IMR-90 (cell line): ENCODE measurements at regions not wholly inside any gene's neighbourhood (a gene's known extent, or its start where the extent isn't known, plus 50 kb on each side); places are given as distances from the start of the nearest gene placed in this dataset.

Experiments
- ATAC-seq: fragments of 200-7000 bp; cut with Tn5 transposase; 2 replicates; pipeline ENCODE4 v1.9.1; 2020; ENCODE audit warnings: low read depth, mild to moderate bottlenecking, moderate library complexity
- BruUV-seq: library from RNA; stranded (reverse); fragments of 400-500 nt; replicated peaks from 2 replicates; lab custom pipeline; 2021; lab: Mats Ljungman, UMichigan
- CTCF ChIA-PET: fragments of 300-600 bp; formaldehyde crosslinking; extraction: SDS; loops from one replicate; lab custom pipeline; 2021; ENCODE audit warnings: antibody characterized with exemption; lab: Yijun Ruan, JAX
- POLR2A ChIA-PET: fragments of 300-600 bp; sonication (Branson Sonifier 250); formaldehyde crosslinking; loops from one replicate; lab custom pipeline; 2022; ENCODE audit warnings: antibody characterized with exemption; ENCODE audit not compliant: unreplicated experiment; lab: Charles Lee
- DNase-seq: peaks from one replicate; pipeline ENCODE4 v3.0.0; 2013
- H2AFZ ChIP-seq: replicated peaks from 2 replicates; pipeline ENCODE3; 2013; ENCODE audit warnings: low read length, mild to moderate bottlenecking; ENCODE audit not compliant: poor library complexity
- H2AK5ac ChIP-seq: 2 replicates; pipeline ENCODE4 v1.6.1; 2013; ENCODE audit warnings: low read depth, low read length, inconsistent platforms
- H2AK9ac ChIP-seq: replicated peaks from 2 replicates; pipeline ENCODE3; 2013; ENCODE audit warnings: mild to moderate bottlenecking, low read depth, low read length, moderate library complexity; ENCODE audit not compliant: poor library complexity
- H2BK120ac ChIP-seq: 2 replicates; pipeline ENCODE4 v1.6.1; 2013; ENCODE audit warnings: low read depth, low read length, inconsistent platforms
- H2BK15ac ChIP-seq: 3 replicates; pipeline ENCODE4 v1.6.1; 2013; ENCODE audit warnings: low read depth, low read length, inconsistent platforms
- H2BK20ac ChIP-seq: 2 replicates; pipeline ENCODE4 v1.6.1; 2013; ENCODE audit warnings: low read depth, mild to moderate bottlenecking, inconsistent platforms, low read length, moderate library complexity
- H2BK5ac ChIP-seq: 2 replicates; pipeline ENCODE4 v1.6.1; 2013; ENCODE audit warnings: mild to moderate bottlenecking, low read depth, low read length, inconsistent platforms; ENCODE audit not compliant: poor library complexity, severe bottlenecking
- H3K14ac ChIP-seq: replicated peaks from 2 replicates; pipeline ENCODE4 v1.6.1; 2013; ENCODE audit warnings: low read depth, low read length, inconsistent platforms
- H3K18ac ChIP-seq: 2 replicates; pipeline ENCODE4 v1.6.1; 2013; ENCODE audit warnings: low read depth, low read length, control low read depth
- H3K23ac ChIP-seq: 2 replicates; pipeline ENCODE4 v1.6.1; 2013; ENCODE audit warnings: low read depth, low read length, inconsistent platforms
- H3K27ac ChIP-seq: 2 replicates; pipeline ENCODE4 v1.5.1; 2013; ENCODE audit warnings: mild to moderate bottlenecking, control low read depth, low read length; ENCODE audit not compliant: insufficient read depth
- H3K27me3 ChIP-seq: 2 replicates; pipeline ENCODE4 v1.6.1; 2013; ENCODE audit warnings: low read length; ENCODE audit not compliant: control insufficient read depth, insufficient read depth
- H3K36me3 ChIP-seq: 2 replicates; pipeline ENCODE4 v1.6.1; 2013; ENCODE audit warnings: low read length, mixed read lengths; ENCODE audit not compliant: control insufficient read depth, insufficient read depth
- H3K4ac ChIP-seq: 2 replicates; pipeline ENCODE4 v1.6.1; 2013; ENCODE audit warnings: low read depth, low read length, inconsistent platforms
- H3K4me1 ChIP-seq: 2 replicates; pipeline ENCODE4 v1.6.1; 2013; ENCODE audit warnings: low read length, mixed read lengths; ENCODE audit not compliant: control insufficient read depth, insufficient read depth
- H3K4me2 ChIP-seq: 2 replicates; pipeline ENCODE4 v1.6.1; 2013; ENCODE audit warnings: low read depth, mild to moderate bottlenecking, control low read depth, low read length, moderate library complexity
- H3K4me3 ChIP-seq: 2 replicates; pipeline ENCODE4 v1.5.1; 2013; ENCODE audit warnings: low read depth, mild to moderate bottlenecking, control low read depth, low read length, moderate library complexity; ENCODE audit not compliant: insufficient read depth
- H3K56ac ChIP-seq: 2 replicates; pipeline ENCODE4 v1.6.1; 2013; ENCODE audit warnings: low read length, inconsistent platforms; ENCODE audit not compliant: insufficient read depth; ENCODE audit errors: extremely low read depth
- H3K79me1 ChIP-seq, 2 experiments: 2 replicates each; pipeline ENCODE4 v1.6.1; 2013; ENCODE audit warnings: low read length in 2 of 2, inconsistent platforms in 1 of 2, low read depth in 1 of 2
- H3K9ac ChIP-seq: 2 replicates; pipeline ENCODE4 v1.6.1; 2013; ENCODE audit warnings: low read depth, low read length, control low read depth
- H3K9me1 ChIP-seq: 2 replicates; pipeline ENCODE4 v1.6.1; 2013; ENCODE audit warnings: low read length, inconsistent platforms; ENCODE audit not compliant: insufficient read depth
- H3K9me3 ChIP-seq: 2 replicates; pipeline ENCODE4 v1.6.1; 2013; ENCODE audit warnings: low read length; ENCODE audit not compliant: control insufficient read depth, insufficient read depth
- H4K20me1 ChIP-seq: 2 replicates; pipeline ENCODE4 v1.6.1; 2013; ENCODE audit warnings: low read length, inconsistent platforms; ENCODE audit not compliant: insufficient read depth
- H4K5ac ChIP-seq: 2 replicates; pipeline ENCODE4 v1.6.1; 2013; ENCODE audit warnings: mild to moderate bottlenecking, low read depth, low read length, control low read depth
- H4K8ac ChIP-seq, 2 experiments: 2 replicates each; pipeline ENCODE4 v1.6.1; 2013; ENCODE audit warnings: low read depth in 2 of 2, low read length in 2 of 2, control low read depth in 1 of 2, inconsistent platforms in 1 of 2
- H4K91ac ChIP-seq: 2 replicates; pipeline ENCODE4 v1.6.1; 2013; ENCODE audit warnings: low read depth, low read length, inconsistent platforms; ENCODE audit not compliant: insufficient read depth
- CEBPB ChIP-seq: IDR thresholded peaks from 2 replicates; pipeline ENCODE4 v1.6.1; 2012; ENCODE audit warnings: low read depth, low read length, improper control_type of control experiment
- FOS ChIP-seq: fragments of 150-350 bp; IDR thresholded peaks from 2 replicates; pipeline ENCODE4 v1.6.1; 2016; ENCODE audit warnings: low read depth, low read length
- MAFK ChIP-seq: IDR thresholded peaks from 2 replicates; pipeline ENCODE4 v1.6.1; 2012; ENCODE audit warnings: low read depth, low read length, improper control_type of control experiment
- MAZ ChIP-seq: IDR thresholded peaks from 2 replicates; pipeline ENCODE4 v1.6.1; 2012; ENCODE audit warnings: low read depth, mild to moderate bottlenecking, low read length, improper control_type of control experiment, moderate library complexity, borderline replicate concordance
- NFE2L2 ChIP-seq: fragments of 150-350 bp; IDR thresholded peaks from 2 replicates; pipeline ENCODE4 v1.6.1; 2016; ENCODE audit warnings: low read depth, mild to moderate bottlenecking, low read length
- POLR2A ChIP-seq: IDR thresholded peaks from 2 replicates; pipeline ENCODE4 v1.6.1; 2012; ENCODE audit warnings: mild to moderate bottlenecking, low read depth, low read length
- RCOR1 ChIP-seq: IDR thresholded peaks from 2 replicates; pipeline ENCODE4 v1.6.1; 2012; ENCODE audit warnings: mild to moderate bottlenecking, low read length, improper control_type of control experiment; ENCODE audit not compliant: insufficient replicate concordance
- RFX5 ChIP-seq: IDR thresholded peaks from 2 replicates; pipeline ENCODE4 v1.8.0; 2012; ENCODE audit warnings: low read depth, mild to moderate bottlenecking, low read length, moderate library complexity
- WGBS, 2 experiments: methylation state at CpG; one replicate each; pipeline versions ENCODE4 v1.1.5 to v1.1.7; 2013; ENCODE audit warnings: missing lambda C conversion rate in 2 of 2; ENCODE audit not compliant: insufficient read length in 1 of 2; ENCODE audit errors: extremely low coverage in 2 of 2; 5-methylcytosine and 5-hydroxymethylcytosine counted together
- dilution Hi-C: fragments of 300-500 bp; cut with HindIII; formaldehyde crosslinking; loops from one replicate; pipeline ENCODE4 v1.14.3; 2018; ENCODE audit warnings: low sequenced_read_pairs; ENCODE audit not compliant: unreplicated experiment
- in situ Hi-C: fragments of 300-500 bp; cut with MboI; formaldehyde crosslinking; loops from 3 replicates; pipeline ENCODE4 v1.14.3; 2019; ENCODE audit warnings: low sequenced_read_pairs, inconsistent platforms, mixed read lengths
- intact Hi-C: fragments of 100-400 bp; cut with micrococcal nuclease; formaldehyde crosslinking; loops from 2 replicates; pipeline ENCODE4 v1.10.0; 2022
- TF ChIP-seq, protein P1 (sequence below): fragments of 150-350 bp; IDR thresholded peaks from 2 replicates; pipeline ENCODE4 v1.6.1; 2017; ENCODE audit warnings: mild to moderate bottlenecking, antibody characterized with exemption, low read length, low read depth
- TF ChIP-seq, protein P2 (sequence below): conservative IDR thresholded peaks from 2 replicates; pipeline ENCODE4 v1.5.1; 2012; ENCODE audit warnings: mild to moderate bottlenecking, low read depth, low read length, improper control_type of control experiment
- TF ChIP-seq, protein P3 (sequence below): fragments of 150-350 bp; IDR thresholded peaks from 2 replicates; pipeline ENCODE4 v1.6.1; 2016; ENCODE audit warnings: low read depth, mild to moderate bottlenecking, low read length, moderate library complexity, borderline replicate concordance

GRCh38 chr2:8489221-8489620, 192.6 kb upstream of the ID2 start:
- Histone ChIP-seq H3K4me3 (no peak overlapping the region), H2BK120ac (no peak overlapping the region), H2AK9ac (no peak overlapping the region), H2AK5ac (no peak overlapping the region), H4K91ac (no peak overlapping the region), H3K4ac (no peak overlapping the region), H2AFZ (no peak overlapping the region), H3K4me2 (no peak overlapping the region), H3K27me3 (peaks cover 2% of the 10 kb centered on the region; the same call in 1 of the 2 replicates), H3K18ac (no peak overlapping the region), H3K4me1 (no peaks in the 10 kb centered on the region), H3K27ac (no peak overlapping the region), H3K14ac (no peak overlapping the region), H3K36me3 (no peaks in the 10 kb centered on the region), H3K79me1 (no peaks in the 10 kb centered on the region), H4K20me1 (no peaks in the 10 kb centered on the region), H3K23ac (no peak overlapping the region), H2BK15ac (no peak overlapping the region), H3K9me3 (no peaks in the 10 kb centered on the region), H4K8ac (no peak overlapping the region), H3K56ac (no peak overlapping the region), H4K5ac (no peak overlapping the region), H2BK20ac (no peak overlapping the region), H3K9ac (no peak overlapping the region), H3K9me1 (no peaks in the 10 kb centered on the region), H2BK5ac (no peak overlapping the region)
- dilution Hi-C loops (no loop called here), in situ Hi-C loops (no loop called here), intact Hi-C loops (no loop called here)
- 87% methylated on average over 3 of the region's 7 CpGs; no CpG with 5 or more reads in 1 of the 2 experiments for WGBS, 2 experiments
- BruUV-seq, result no TSS peak
- ATAC-seq (no peak), DNase-seq (no peak)
- no peak for TF ChIP-seq CEBPB
- TF ChIP-seq, protein P1, sequence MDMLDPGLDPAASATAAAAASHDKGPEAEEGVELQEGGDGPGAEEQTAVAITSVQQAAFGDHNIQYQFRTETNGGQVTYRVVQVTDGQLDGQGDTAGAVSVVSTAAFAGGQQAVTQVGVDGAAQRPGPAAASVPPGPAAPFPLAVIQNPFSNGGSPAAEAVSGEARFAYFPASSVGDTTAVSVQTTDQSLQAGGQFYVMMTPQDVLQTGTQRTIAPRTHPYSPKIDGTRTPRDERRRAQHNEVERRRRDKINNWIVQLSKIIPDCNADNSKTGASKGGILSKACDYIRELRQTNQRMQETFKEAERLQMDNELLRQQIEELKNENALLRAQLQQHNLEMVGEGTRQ, result no peak
- no peak for TF ChIP-seq RCOR1
- TF ChIP-seq FOS, result no peak
- no peak for TF ChIP-seq MAFK
- TF ChIP-seq RFX5, result no peak
- TF ChIP-seq, protein P2, sequence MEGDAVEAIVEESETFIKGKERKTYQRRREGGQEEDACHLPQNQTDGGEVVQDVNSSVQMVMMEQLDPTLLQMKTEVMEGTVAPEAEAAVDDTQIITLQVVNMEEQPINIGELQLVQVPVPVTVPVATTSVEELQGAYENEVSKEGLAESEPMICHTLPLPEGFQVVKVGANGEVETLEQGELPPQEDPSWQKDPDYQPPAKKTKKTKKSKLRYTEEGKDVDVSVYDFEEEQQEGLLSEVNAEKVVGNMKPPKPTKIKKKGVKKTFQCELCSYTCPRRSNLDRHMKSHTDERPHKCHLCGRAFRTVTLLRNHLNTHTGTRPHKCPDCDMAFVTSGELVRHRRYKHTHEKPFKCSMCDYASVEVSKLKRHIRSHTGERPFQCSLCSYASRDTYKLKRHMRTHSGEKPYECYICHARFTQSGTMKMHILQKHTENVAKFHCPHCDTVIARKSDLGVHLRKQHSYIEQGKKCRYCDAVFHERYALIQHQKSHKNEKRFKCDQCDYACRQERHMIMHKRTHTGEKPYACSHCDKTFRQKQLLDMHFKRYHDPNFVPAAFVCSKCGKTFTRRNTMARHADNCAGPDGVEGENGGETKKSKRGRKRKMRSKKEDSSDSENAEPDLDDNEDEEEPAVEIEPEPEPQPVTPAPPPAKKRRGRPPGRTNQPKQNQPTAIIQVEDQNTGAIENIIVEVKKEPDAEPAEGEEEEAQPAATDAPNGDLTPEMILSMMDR, result no peak
- no peak for TF ChIP-seq POLR2A
- no peak for TF ChIP-seq MAZ
- TF ChIP-seq, protein P3, sequence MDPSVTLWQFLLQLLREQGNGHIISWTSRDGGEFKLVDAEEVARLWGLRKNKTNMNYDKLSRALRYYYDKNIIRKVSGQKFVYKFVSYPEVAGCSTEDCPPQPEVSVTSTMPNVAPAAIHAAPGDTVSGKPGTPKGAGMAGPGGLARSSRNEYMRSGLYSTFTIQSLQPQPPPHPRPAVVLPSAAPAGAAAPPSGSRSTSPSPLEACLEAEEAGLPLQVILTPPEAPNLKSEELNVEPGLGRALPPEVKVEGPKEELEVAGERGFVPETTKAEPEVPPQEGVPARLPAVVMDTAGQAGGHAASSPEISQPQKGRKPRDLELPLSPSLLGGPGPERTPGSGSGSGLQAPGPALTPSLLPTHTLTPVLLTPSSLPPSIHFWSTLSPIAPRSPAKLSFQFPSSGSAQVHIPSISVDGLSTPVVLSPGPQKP, result no peak
- no peak for TF ChIP-seq NFE2L2
- ChIA-PET CTCF (no interaction called here), POLR2A (no interaction called here)
